ENCODE measurements at regions not wholly inside any gene's neighbourhood (a gene's known extent, or its start where the extent isn't known, plus 50 kb on each side); places are given as distances from the start of the nearest gene placed in this dataset.

- Histone ChIP-seq H3K9me3 (ENCODE audit: control insufficient read depth, low read length) (no peaks in the 10 kb centered on the region), H3K4me3 (ENCODE audit: low read length) (no peak overlapping the region), H3K4me1 (ENCODE audit: control insufficient read depth, insufficient read depth, low read length) (peaks cover 11% of the 10 kb centered on the region), H3K27me3 (replicated peaks; ENCODE audit: control insufficient read depth, insufficient read depth, low read length) (no peaks in the 10 kb centered on the region), H3K36me3 (ENCODE audit: control insufficient read depth, insufficient read depth, low read length, severe bottlenecking) (no peaks in the 10 kb centered on the region), H3K9ac (ENCODE audit: low read length) (no peak overlapping the region)
- DNase-seq (ENCODE audit: low read depth): no peak
Measured at GRCh38 chr9:1201262-1201661, 151.1 kb downstream of the DMRT2 start.

- Histone ChIP-seq H3K4me1 (ENCODE audit: control insufficient read depth, insufficient read depth, low read length) (peaks cover 11% of the 10 kb centered on the region), H3K36me3 (ENCODE audit: control insufficient read depth, insufficient read depth, low read length, severe bottlenecking) (no peaks in the 10 kb centered on the region), H3K9me3 (ENCODE audit: control insufficient read depth, low read length) (no peaks in the 10 kb centered on the region), H3K9ac (ENCODE audit: low read length) (no peak overlapping the region), H3K4me3 (ENCODE audit: low read length) (no peak overlapping the region), H3K27me3 (replicated peaks; ENCODE audit: control insufficient read depth, insufficient read depth, low read length) (no peaks in the 10 kb centered on the region)
- DNase-seq (ENCODE audit: low read depth): no peak
Measured at GRCh38 chr9:1201901-1202300, 151.7 kb downstream of the DMRT2 start.

DNA sequence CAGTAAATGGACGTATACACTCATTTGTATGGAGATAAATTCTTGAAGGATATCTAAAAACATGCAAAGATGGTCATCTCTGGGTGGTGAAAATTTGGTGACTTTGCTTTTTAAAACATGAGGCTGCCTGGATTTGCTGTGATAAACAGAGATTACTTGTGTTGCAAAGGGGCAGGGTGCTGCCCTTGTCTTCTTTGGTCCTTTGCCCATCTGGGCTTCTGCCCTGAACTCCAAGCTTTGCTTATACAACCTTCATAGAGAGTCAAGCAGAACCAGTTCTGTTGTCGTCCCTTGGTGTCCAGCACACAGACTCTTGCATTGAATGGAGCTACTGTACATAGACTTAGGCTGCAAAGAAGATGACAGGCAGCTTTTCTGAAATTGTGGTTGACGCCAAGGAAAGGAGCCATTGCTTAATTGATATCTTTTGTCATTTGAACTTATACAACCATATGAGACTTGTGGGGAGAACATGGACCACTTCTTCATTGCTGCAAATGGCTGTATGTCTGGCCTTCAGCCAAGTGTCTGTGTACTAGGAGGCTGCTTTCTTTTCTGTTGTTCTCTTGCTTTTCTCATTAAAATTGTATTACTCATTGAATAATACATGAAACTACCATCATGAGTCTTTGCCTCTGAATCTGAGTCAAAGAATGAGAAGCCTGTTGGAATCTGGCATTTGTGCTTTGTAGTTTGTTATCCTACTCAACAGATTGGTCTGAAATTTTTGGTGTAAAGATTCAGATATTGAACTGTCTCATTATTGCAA is 152.5 kb downstream of the DMRT2 start:
- Histone ChIP-seq H3K4me1 (ENCODE audit: control insufficient read depth, insufficient read depth, low read length) (peaks cover 12% of the 10 kb centered on the region), H3K27me3 (replicated peaks; ENCODE audit: control insufficient read depth, insufficient read depth, low read length) (no peaks in the 10 kb centered on the region), H3K4me3 (ENCODE audit: low read length) (no peak overlapping the region), H3K9me3 (ENCODE audit: control insufficient read depth, low read length) (no peaks in the 10 kb centered on the region), H3K36me3 (ENCODE audit: control insufficient read depth, insufficient read depth, low read length, severe bottlenecking) (no peaks in the 10 kb centered on the region), H3K9ac (ENCODE audit: low read length) (no peak overlapping the region)
- no peak for DNase-seq (ENCODE audit: low read depth)

- Histone ChIP-seq H3K36me3 (ENCODE audit: control insufficient read depth, insufficient read depth, low read length, severe bottlenecking) (no peaks in the 10 kb centered on the region), H3K9me3 (ENCODE audit: control insufficient read depth, low read length) (no peaks in the 10 kb centered on the region), H3K4me1 (ENCODE audit: control insufficient read depth, insufficient read depth, low read length) (peaks cover 15% of the 10 kb centered on the region), H3K9ac (ENCODE audit: low read length) (no peak overlapping the region), H3K27me3 (replicated peaks; ENCODE audit: control insufficient read depth, insufficient read depth, low read length) (no peaks in the 10 kb centered on the region), H3K4me3 (ENCODE audit: low read length) (no peak overlapping the region)
- no peak for DNase-seq (ENCODE audit: low read depth)
Measured at GRCh38 chr9:1207686-1208085, 157.5 kb downstream of the DMRT2 start.

DNA sequence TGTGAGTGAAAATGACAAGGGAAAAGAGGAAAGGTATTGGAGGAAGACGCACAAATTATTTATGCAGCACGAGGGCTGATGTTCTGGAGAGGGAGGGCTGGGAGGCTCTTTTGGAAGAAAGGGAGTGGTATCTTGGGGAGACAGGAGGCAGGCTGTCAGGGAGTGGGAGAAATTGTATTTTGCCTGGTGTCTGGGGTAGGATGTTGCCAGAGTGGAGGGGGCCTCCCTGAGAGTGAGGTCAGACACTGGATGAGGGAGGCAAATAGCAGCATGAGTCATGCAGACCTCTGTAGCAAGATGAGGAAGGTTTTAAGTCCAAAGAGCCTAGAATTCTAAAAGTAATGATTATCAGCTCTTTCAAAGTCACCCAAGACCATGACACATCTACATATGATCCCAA is 158.0 kb downstream of the DMRT2 start:
- Histone ChIP-seq H3K36me3 (ENCODE audit: control insufficient read depth, insufficient read depth, low read length, severe bottlenecking) (no peaks in the 10 kb centered on the region), H3K4me3 (ENCODE audit: low read length) (no peak overlapping the region), H3K9ac (ENCODE audit: low read length) (no peak overlapping the region), H3K4me1 (ENCODE audit: control insufficient read depth, insufficient read depth, low read length) (peaks cover 12% of the 10 kb centered on the region), H3K27me3 (replicated peaks; ENCODE audit: control insufficient read depth, insufficient read depth, low read length) (no peaks in the 10 kb centered on the region), H3K9me3 (ENCODE audit: control insufficient read depth, low read length) (no peaks in the 10 kb centered on the region)
- DNase-seq (ENCODE audit: low read depth): no peak

DNA sequence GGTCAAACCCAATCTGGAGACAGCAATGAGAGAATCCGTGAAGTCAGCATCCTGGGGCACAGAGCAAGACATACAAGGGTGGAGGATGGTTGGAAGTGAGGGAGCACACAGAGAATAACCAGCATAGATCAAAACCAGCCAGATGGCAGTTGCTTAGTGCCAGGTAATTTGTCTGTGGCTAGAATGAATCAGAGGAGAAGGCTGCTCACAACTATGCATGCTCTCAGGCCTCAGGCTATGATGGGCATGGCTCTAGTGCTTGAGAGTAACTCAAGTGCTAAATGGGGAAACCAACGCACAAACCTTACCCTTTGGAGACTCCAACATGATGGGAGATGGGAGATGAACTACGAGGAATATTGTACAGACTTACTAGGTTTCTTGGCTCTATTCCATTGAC is 160.8 kb downstream of the DMRT2 start:
- DNase-seq (ENCODE audit: low read depth): no peak
- Histone ChIP-seq H3K4me3 (ENCODE audit: low read length) (no peak overlapping the region), H3K9me3 (ENCODE audit: control insufficient read depth, low read length) (no peaks in the 10 kb centered on the region), H3K4me1 (ENCODE audit: control insufficient read depth, insufficient read depth, low read length) (peaks cover 12% of the 10 kb centered on the region), H3K27me3 (replicated peaks; ENCODE audit: control insufficient read depth, insufficient read depth, low read length) (no peaks in the 10 kb centered on the region), H3K9ac (ENCODE audit: low read length) (no peak overlapping the region), H3K36me3 (ENCODE audit: control insufficient read depth, insufficient read depth, low read length, severe bottlenecking) (no peaks in the 10 kb centered on the region)

DNA sequence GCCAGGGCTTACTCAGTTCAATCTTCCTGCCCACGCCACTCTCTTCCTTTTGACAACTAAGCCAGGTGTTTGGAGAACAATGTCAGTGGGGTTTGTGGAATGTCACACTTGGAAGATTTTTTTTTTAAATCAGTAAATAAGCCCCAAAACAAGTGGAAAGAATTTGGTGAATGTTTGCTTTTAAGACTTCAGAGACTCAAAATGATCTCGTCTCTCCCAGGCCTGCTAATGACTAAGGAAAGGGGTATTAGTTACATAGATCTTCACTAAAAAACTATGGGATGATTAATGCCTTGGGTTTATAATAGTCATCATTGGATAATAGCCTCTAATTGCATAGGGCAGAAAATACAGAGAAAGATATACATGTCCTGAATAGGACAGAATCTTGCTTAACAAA is 166.4 kb downstream of the DMRT2 start:
- H3K4me3 ChIP-seq (ENCODE audit: low read length): no peak overlapping the region
- H3K36me3 ChIP-seq (ENCODE audit: control insufficient read depth, insufficient read depth, low read length, severe bottlenecking): no peaks in the 10 kb centered on the region
- H3K4me1 ChIP-seq (ENCODE audit: control insufficient read depth, insufficient read depth, low read length): no peaks in the 10 kb centered on the region
- no peak overlapping the region for H3K9ac ChIP-seq (ENCODE audit: low read length)
- no peaks in the 10 kb centered on the region for H3K9me3 ChIP-seq (ENCODE audit: control insufficient read depth, low read length)
- no peak for DNase-seq (ENCODE audit: low read depth)
- no peaks in the 10 kb centered on the region for H3K27me3 ChIP-seq (replicated peaks; ENCODE audit: control insufficient read depth, insufficient read depth, low read length)

DNA sequence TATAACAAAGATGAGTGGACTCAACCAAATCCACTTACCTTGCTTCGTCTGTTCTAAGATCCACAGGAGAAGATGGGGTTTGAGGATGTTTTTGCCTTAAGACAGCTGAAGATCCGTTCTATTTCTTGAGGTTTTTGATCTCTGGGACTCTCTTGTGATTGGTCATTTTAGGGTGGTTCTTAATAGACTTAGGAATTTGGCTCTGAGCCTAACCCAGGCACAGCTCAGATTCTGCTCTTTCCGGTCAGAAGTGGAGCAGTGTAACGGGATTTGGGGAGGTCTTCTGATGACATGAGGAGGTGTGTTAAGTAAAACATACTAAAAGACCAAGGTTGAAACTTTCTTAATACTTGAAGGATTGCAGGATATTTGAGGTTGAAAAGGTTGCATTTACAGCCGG is 166.9 kb downstream of the DMRT2 start:
- Histone ChIP-seq H3K36me3 (ENCODE audit: control insufficient read depth, insufficient read depth, low read length, severe bottlenecking) (no peaks in the 10 kb centered on the region), H3K9me3 (ENCODE audit: control insufficient read depth, low read length) (no peaks in the 10 kb centered on the region), H3K4me1 (ENCODE audit: control insufficient read depth, insufficient read depth, low read length) (no peaks in the 10 kb centered on the region), H3K4me3 (ENCODE audit: low read length) (no peak overlapping the region), H3K9ac (ENCODE audit: low read length) (no peak overlapping the region), H3K27me3 (replicated peaks; ENCODE audit: control insufficient read depth, insufficient read depth, low read length) (no peaks in the 10 kb centered on the region)
- DNase-seq (ENCODE audit: low read depth): no peak

- Histone ChIP-seq H3K9ac (ENCODE audit: low read length) (no peak overlapping the region), H3K27me3 (replicated peaks; ENCODE audit: control insufficient read depth, insufficient read depth, low read length) (no peaks in the 10 kb centered on the region), H3K9me3 (ENCODE audit: control insufficient read depth, low read length) (no peaks in the 10 kb centered on the region), H3K36me3 (ENCODE audit: control insufficient read depth, insufficient read depth, low read length, severe bottlenecking) (no peaks in the 10 kb centered on the region), H3K4me1 (ENCODE audit: control insufficient read depth, insufficient read depth, low read length) (peaks cover 8% of the 10 kb centered on the region), H3K4me3 (ENCODE audit: low read length) (no peak overlapping the region)
- DNase-seq (ENCODE audit: low read depth): no peak
Measured at GRCh38 chr9:1219284-1219683, 169.1 kb downstream of the DMRT2 start.

GRCh38 chr9:1221298-1221697 is 171.1 kb downstream of the DMRT2 start:
- Histone ChIP-seq H3K4me3 (ENCODE audit: low read length) (no peak overlapping the region), H3K36me3 (ENCODE audit: control insufficient read depth, insufficient read depth, low read length, severe bottlenecking) (no peaks in the 10 kb centered on the region), H3K9me3 (ENCODE audit: control insufficient read depth, low read length) (no peaks in the 10 kb centered on the region), H3K4me1 (ENCODE audit: control insufficient read depth, insufficient read depth, low read length) (peaks cover 8% of the 10 kb centered on the region), H3K9ac (ENCODE audit: low read length) (no peak overlapping the region), H3K27me3 (replicated peaks; ENCODE audit: control insufficient read depth, insufficient read depth, low read length) (no peaks in the 10 kb centered on the region)
- DNase-seq (ENCODE audit: low read depth): no peak

DNA sequence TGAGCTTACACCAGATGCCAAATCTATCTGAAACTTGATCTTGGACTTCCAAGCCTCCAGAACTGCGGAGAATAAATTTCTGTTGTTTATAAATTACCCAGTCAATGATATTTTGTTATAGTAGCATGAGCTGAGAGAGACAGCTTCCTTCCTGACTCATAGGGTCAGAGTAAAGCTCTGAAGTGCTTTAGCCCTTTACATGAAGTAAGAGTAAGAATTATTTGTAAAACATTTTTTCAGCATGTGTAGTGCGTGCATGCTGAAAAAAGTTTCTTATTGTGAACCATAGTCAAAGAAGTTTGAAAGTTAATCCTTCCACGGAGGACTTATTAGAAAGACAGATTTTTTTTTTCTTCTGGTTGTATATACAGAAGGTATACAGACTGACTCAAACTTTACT is 172.4 kb downstream of the DMRT2 start:
- no peak overlapping the region for H3K4me3 ChIP-seq (ENCODE audit: low read length)
- no peaks in the 10 kb centered on the region for H3K9me3 ChIP-seq (ENCODE audit: control insufficient read depth, low read length)
- no peak for DNase-seq (ENCODE audit: low read depth)
- no peak overlapping the region for H3K9ac ChIP-seq (ENCODE audit: low read length)
- H3K36me3 ChIP-seq (ENCODE audit: control insufficient read depth, insufficient read depth, low read length, severe bottlenecking): no peaks in the 10 kb centered on the region
- no peaks in the 10 kb centered on the region for H3K27me3 ChIP-seq (replicated peaks; ENCODE audit: control insufficient read depth, insufficient read depth, low read length)
- H3K4me1 ChIP-seq (ENCODE audit: control insufficient read depth, insufficient read depth, low read length): peaks cover 8% of the 10 kb centered on the region

Measured in adipocyte (in vitro differentiated cells).